ENCODE measurements at regions not wholly inside any gene's neighbourhood (a gene's known extent, or its start where the extent isn't known, plus 50 kb on each side); places are given as distances from the start of the nearest gene placed in this dataset.
A peak's percentile ranks its signal among the peaks of the same experiment; 100 is the strongest.

- no peak overlapping the region for H4K91ac ChIP-seq (ENCODE audit: insufficient read length, low read depth, low read length)
These were observed 52.8 kb upstream of the NTRK3 start for GRCh38 chr15:88309363-88309762.

More at GRCh38 chr15:88309363-88309762, 52.8 kb upstream of the NTRK3 start:
- Histone ChIP-seq H3K79me2 (ENCODE audit: insufficient read depth, low read length) (no peaks in the 10 kb centered on the region), H3K27me3 (ENCODE audit: insufficient read depth, low read length) (no peaks in the 10 kb centered on the region), H3K79me1 (ENCODE audit: insufficient read depth, low read depth, low read length, poor library complexity, severe bottlenecking) (no peaks in the 10 kb centered on the region), H4K20me1 (ENCODE audit: control insufficient read depth, insufficient read depth, insufficient read length) (no peaks in the 10 kb centered on the region), H4K8ac (replicated peaks; ENCODE audit: insufficient read length, low read depth, low read length) (no peak overlapping the region), H2AFZ (ENCODE audit: low read length) (no peak overlapping the region), H4K5ac (ENCODE audit: insufficient read length, low read depth, low read length) (no peak overlapping the region), H3K9ac (ENCODE audit: extremely low read depth, insufficient read length, low read length) (no peak overlapping the region), H2BK15ac (ENCODE audit: low read depth, low read length) (no peak overlapping the region), H3K23me2 (ENCODE audit: insufficient read length, low read depth, low read length, poor library complexity, severe bottlenecking) (no peaks in the 10 kb centered on the region), H2BK12ac (ENCODE audit: insufficient read length, low read depth, low read length) (no peak overlapping the region), H3K18ac (ENCODE audit: insufficient read length, low read depth, low read length) (no peak overlapping the region), H2BK5ac (ENCODE audit: insufficient read length, low read length) (no peak overlapping the region), H3K23ac (ENCODE audit: insufficient read length, low read depth, low read length) (no peak overlapping the region), H3K27ac (ENCODE audit: insufficient read length, low read depth, low read length) (no peak overlapping the region), H3K4me2 (ENCODE audit: insufficient read depth, insufficient read length, low read length) (no peak overlapping the region), H3K4me1 (ENCODE audit: insufficient read depth, low read length) (no peaks in the 10 kb centered on the region), H2AK5ac (ENCODE audit: insufficient read length, low read length) (no peak overlapping the region), H3K14ac (ENCODE audit: insufficient read depth, low read length) (no peak overlapping the region), H3K9me3 (ENCODE audit: control insufficient read depth, low read depth, low read length) (no peaks in the 10 kb centered on the region), H2BK20ac (ENCODE audit: low read depth, low read length, poor library complexity, severe bottlenecking) (no peak overlapping the region), H3K4ac (ENCODE audit: low read depth, low read length) (no peak overlapping the region), H2BK120ac (ENCODE audit: low read depth, low read length, poor library complexity, severe bottlenecking) (no peak overlapping the region), H3T11ph (ENCODE audit: low read length) (no peak overlapping the region), H3K56ac (ENCODE audit: insufficient read length, low read depth, low read length) (no peak overlapping the region)
- Mint-ChIP-seq H3K36me3 (ENCODE audit: insufficient read depth in 1 of 3, low read depth in 3 of 3) (peaks cover under 1 to 3% (median 2%) of the 10 kb centered on the region in 3 experiments; a peak in 2 of 7 replicates), H3K9me3 (peaks cover 3 to 8% of the 10 kb centered on the region in 2 experiments), H3K27ac (no peak overlapping the region), H3K27me3 (ENCODE audit: low read depth) (peaks cover 40% of the 10 kb centered on the region), H3K4me3 (no peak overlapping the region), H3K4me1 (0 out of 4 replicates have a peak, but pooled peaks cover 0 to 2% of the 10 kb centered on the region in 2 experiments)
- TF ChIP-seq CTCF (conservative IDR thresholded peaks at IDR 0.05), result peak; percentile 60
- no CpG with 5 or more reads among the region's 3 CpGs for WGBS (ENCODE audit: extremely low coverage, insufficient read length, low lambda C conversion rate)
- DNase-seq, result no peak

All from H9 (cell line).